ENCODE measurements at regions not wholly inside any gene's neighbourhood (a gene's known extent, or its start where the extent isn't known, plus 50 kb on each side); places are given as distances from the start of the nearest gene placed in this dataset.

GRCh38 chr21:19759836-19760235 is 1238.4 kb upstream of the NCAM2 start:
- H3K27ac ChIP-seq = no peak overlapping the region
- TF ChIP-seq ZFX (IDR thresholded peaks at IDR 0.05) (no peak), CTCF (conservative IDR thresholded peaks at IDR 0.05) (no peak)

- TF ChIP-seq CTCF (conservative IDR thresholded peaks at IDR 0.05) = no peak
- TF ChIP-seq ZFX (IDR thresholded peaks at IDR 0.05) = no peak
- H3K27ac ChIP-seq = no peak overlapping the region
Measured at GRCh38 chr21:19767546-19767945, 1230.7 kb upstream of the NCAM2 start.

GRCh38 chr21:19771881-19772280 is 1226.3 kb upstream of the NCAM2 start:
- TF ChIP-seq CTCF (conservative IDR thresholded peaks at IDR 0.05) = no peak
- no peak for TF ChIP-seq ZFX (IDR thresholded peaks at IDR 0.05)
- no peak overlapping the region for H3K27ac ChIP-seq

GRCh38 chr21:19776076-19776475 is 1222.1 kb upstream of the NCAM2 start:
- TF ChIP-seq ZFX (IDR thresholded peaks at IDR 0.05) = no peak
- TF ChIP-seq CTCF (conservative IDR thresholded peaks at IDR 0.05) = no peak
- no peak overlapping the region for H3K27ac ChIP-seq

- H3K27ac ChIP-seq = no peak overlapping the region
- TF ChIP-seq ZFX (IDR thresholded peaks at IDR 0.05) (no peak), CTCF (conservative IDR thresholded peaks at IDR 0.05) (no peak)
Measured at GRCh38 chr21:19781881-19782652, 1216.1 kb upstream of the NCAM2 start.

- no peak for TF ChIP-seq ZFX (IDR thresholded peaks at IDR 0.05)
- TF ChIP-seq CTCF (conservative IDR thresholded peaks at IDR 0.05) = no peak
- H3K27ac ChIP-seq = no peak overlapping the region
Measured at GRCh38 chr21:19785941-19786340, 1212.3 kb upstream of the NCAM2 start.

- H3K27ac ChIP-seq = no peak overlapping the region
- no peak for TF ChIP-seq ZFX (IDR thresholded peaks at IDR 0.05)
- no peak for TF ChIP-seq CTCF (conservative IDR thresholded peaks at IDR 0.05)
Measured at GRCh38 chr21:19792004-19792403, 1206.2 kb upstream of the NCAM2 start.
